ENCODE measurements at regions not wholly inside any gene's neighbourhood (a gene's known extent, or its start where the extent isn't known, plus 50 kb on each side); places are given as distances from the start of the nearest gene placed in this dataset.

GRCh38 chr1:195394567-195394966, 1213.7 kb downstream of the KCNT2 start:
- DNase-seq (ENCODE audit: low read depth) = no peak

DNA sequence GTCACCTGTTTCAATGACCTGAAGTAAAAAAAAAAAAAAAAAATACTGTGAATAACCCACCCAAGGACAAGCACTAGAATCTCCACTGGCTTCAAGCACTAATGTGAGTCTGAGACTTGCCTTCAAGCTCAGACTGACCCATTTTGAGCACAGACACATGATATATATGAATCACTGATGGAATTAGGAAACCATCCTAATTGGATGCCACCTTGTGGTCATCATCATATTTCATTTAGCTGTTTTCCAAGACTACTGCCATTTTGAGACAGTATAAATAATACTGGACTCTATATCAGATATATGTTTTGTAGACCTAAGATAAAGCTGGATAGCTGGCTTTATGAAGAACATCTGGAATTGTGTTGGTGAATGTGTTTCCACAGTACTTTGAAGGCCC, 1232.0 kb downstream of the KCNT2 start:
- no peak for DNase-seq (ENCODE audit: low read depth)

DNA sequence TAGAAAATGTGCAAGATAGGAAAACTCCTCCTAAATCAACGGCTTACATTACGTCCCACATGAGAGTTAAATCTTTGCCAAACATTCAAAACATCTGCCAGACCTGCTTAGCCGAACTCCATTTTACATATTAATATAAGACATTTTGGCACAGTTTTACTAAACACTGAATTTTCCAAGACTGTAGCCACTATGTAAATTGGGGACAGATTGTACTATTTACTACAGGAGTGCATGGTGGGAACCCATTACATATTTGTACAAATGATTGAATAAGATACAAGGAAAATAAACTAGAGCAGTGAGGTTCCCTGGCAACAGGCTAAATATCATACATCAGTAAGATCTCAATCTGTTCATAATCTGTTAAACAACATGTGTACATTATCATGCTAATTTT, 1234.4 kb downstream of the KCNT2 start:
- no peak for DNase-seq (ENCODE audit: low read depth)

DNA sequence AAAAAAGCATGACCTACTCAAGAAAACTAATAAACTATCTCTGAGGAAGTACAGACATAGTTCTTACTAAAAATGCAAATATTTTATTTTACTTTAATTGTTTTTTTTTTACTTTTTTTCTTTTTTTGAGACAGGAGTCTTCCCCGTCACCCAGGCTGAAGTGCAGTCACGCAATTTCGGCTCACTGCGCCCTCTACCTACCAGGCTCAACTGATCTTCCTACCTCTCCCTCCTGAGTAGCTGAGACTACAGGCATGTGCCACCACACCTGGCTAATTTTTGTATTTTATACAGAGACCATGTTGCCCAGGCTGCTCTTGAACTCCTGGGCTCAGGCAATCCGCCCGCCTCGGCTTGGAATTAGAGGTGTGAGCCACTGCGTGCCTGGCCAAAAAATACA, 1263.1 kb downstream of the KCNT2 start:
- DNase-seq (ENCODE audit: low read depth) = no peak

DNA sequence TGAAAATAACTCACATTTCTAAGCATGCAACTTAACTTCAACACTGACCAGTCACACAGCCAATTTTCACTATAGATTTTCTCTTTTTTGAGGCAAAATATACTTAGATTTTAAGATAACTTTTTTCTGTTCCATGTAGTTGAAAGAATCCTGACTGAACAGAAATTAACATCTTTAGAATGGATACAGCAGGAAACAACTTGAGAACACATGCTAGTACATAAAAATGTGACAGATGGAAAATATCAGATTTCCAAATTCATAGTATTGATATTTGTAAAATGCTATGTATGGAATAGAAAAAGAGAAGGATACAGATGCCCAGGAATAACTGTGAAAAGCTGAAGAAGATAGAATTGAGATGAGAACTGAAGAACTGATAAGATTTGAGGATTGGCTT, 1270.6 kb downstream of the KCNT2 start:
- DNase-seq (ENCODE audit: low read depth) = no peak

DNA sequence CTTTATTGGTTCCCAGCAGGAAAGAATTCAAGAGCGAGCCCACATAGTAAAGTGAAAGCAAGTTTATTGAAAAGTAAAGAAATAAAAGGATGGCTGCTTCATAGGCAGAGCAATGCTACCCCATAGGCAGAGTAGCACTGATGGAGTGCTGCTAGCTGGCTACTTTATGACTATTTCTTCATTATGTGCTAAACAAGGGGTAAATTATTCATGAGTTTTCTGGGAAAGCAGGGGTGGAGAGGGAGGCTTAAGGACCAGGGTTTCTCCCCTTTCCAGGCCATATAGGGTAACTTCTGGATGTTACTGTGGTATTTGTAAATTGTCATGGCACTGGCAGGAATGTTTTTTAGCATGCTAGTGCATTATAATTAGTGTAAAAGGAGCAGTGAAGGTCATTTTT, 1271.4 kb downstream of the KCNT2 start:
- no peak for DNase-seq (ENCODE audit: low read depth)

GRCh38 chr1:195335541-195335940, 1272.7 kb downstream of the KCNT2 start:
- no peak for DNase-seq (ENCODE audit: low read depth)

- DNase-seq (ENCODE audit: low read depth) = no peak
Measured at GRCh38 chr1:195332102-195332501, 1276.1 kb downstream of the KCNT2 start.

- no peak for DNase-seq (ENCODE audit: low read depth)
Measured at GRCh38 chr1:195328681-195329080, 1279.6 kb downstream of the KCNT2 start.

DNA sequence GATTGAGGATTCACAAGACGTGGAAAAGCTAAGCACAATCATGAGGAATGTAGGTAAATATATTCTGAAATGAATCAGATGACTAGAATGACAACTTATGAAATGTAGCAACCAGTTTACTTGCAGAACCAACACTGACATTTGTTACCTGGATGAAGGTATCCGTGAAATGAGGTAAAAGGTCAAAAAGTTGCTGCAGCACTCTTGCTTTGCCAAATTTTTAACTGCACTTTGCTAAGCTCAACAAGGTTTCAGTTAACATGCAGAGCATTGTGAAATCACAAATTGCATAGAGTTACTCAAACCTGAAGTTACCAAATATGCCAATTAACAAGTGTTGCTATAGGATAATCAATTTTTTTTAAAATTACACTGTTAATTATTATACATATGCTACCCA, 1280.1 kb downstream of the KCNT2 start:
- no peak for DNase-seq (ENCODE audit: low read depth)

DNA sequence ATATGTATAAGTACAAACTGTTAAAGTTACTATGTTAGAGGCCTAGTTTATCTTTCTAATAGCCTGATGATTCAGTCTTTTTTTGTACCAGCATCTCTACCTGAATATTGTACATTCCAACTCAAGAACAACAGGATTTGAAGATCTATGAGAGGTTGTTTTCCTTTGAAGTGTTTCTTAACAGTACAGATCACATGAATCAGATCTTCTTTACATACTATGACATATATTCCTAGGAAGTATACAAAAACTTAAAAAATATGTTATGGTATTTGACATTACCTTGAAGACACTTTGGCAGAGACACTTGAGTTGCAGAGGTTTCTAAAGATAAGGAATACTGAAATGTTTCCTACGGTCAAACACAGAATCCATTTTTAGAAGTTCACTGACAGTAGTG, 1280.9 kb downstream of the KCNT2 start:
- no peak for DNase-seq (ENCODE audit: low read depth)

GRCh38 chr1:195326325-195326724, 1281.9 kb downstream of the KCNT2 start:
- DNase-seq (ENCODE audit: low read depth) = no peak

GRCh38 chr1:195325181-195325580, 1283.1 kb downstream of the KCNT2 start:
- DNase-seq (ENCODE audit: low read depth) = no peak

- DNase-seq (ENCODE audit: low read depth) = no peak
Measured at GRCh38 chr1:195306281-195306680, 1302.0 kb downstream of the KCNT2 start.

DNA sequence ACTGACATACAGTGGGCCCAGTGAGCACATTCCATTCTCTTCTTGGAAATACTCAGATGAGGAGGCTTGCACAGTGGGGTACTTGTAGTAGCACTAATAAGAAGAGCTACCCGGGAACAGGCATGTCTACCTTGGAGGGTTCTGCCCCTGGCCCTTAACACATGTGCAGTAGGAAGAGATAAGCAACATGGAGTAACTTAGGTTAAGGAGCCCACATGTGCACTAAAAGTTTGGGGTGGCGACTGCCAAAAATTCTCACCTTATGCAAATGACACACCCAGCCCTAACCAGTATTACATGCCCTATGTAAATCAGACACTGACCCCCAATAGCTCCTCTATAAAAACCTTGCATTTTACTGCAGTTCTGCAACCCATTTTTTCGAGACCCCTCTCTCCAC, 1313.3 kb downstream of the KCNT2 start:
- DNase-seq (ENCODE audit: low read depth) = no peak

DNA sequence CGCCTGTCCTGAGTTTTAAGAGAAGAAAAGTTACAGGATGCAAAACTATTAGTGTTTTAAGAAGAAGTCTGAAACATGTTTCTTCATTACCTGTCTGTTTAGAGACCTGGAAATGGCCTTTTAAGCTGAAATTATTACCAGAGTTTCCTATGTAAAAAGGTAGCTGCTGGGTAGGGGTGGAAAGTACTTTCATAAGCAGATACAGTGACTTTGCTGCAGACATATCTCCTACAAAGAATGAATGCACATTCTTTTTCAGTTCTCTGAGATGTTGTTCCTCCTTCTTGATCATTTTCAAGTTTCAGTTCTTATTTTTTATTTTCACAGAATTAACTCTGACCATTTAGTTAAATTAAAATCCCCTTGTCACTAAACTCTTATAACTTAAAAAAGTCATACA, 1329.6 kb downstream of the KCNT2 start:
- no peak for DNase-seq (ENCODE audit: low read depth)

DNA sequence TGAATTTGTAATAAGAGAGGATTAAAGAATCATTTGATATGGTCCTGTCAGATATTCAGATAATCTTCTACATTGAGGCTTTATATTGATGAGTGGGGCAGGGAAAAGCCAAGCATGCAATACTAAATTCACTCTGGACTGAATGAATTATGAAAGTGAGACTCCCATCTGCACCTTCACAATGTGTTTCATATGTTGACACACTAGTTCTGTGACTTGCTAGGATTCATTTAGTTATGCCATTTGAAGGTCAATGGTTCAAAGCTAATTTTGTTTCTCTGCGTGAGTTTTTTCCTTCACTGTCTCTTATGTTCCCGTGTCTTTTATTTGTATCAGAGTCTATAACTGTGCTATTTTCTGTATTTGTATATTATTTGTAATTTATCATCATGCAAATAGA, 1332.5 kb downstream of the KCNT2 start:
- DNase-seq (ENCODE audit: low read depth) = no peak

GRCh38 chr1:195251900-195252299, 1356.3 kb downstream of the KCNT2 start:
- DNase-seq (ENCODE audit: low read depth) = no peak

DNA sequence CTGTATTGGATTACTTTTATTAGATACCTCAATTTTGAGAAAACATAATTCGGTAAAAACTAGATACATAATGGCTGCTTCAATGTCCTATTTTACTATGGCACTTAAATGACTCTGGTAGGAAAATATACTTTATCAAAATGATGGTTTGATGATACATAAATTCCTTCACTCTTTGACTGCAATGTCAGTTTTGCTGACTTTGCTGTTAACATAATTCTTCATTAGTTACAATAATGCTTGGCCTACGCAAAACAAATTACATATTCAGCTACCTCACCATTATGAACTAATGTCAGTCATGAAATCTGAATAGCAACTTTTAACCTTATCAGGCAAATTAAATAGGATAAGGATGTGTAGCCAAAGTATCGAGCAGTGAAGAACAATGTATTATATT, 1364.7 kb downstream of the KCNT2 start:
- no peak for DNase-seq (ENCODE audit: low read depth)

GRCh38 chr1:195241066-195241465, 1367.2 kb downstream of the KCNT2 start:
- no peak for DNase-seq (ENCODE audit: low read depth)

- no peak for DNase-seq (ENCODE audit: low read depth)
Measured at GRCh38 chr1:195238313-195238712, 1369.9 kb downstream of the KCNT2 start.

DNA sequence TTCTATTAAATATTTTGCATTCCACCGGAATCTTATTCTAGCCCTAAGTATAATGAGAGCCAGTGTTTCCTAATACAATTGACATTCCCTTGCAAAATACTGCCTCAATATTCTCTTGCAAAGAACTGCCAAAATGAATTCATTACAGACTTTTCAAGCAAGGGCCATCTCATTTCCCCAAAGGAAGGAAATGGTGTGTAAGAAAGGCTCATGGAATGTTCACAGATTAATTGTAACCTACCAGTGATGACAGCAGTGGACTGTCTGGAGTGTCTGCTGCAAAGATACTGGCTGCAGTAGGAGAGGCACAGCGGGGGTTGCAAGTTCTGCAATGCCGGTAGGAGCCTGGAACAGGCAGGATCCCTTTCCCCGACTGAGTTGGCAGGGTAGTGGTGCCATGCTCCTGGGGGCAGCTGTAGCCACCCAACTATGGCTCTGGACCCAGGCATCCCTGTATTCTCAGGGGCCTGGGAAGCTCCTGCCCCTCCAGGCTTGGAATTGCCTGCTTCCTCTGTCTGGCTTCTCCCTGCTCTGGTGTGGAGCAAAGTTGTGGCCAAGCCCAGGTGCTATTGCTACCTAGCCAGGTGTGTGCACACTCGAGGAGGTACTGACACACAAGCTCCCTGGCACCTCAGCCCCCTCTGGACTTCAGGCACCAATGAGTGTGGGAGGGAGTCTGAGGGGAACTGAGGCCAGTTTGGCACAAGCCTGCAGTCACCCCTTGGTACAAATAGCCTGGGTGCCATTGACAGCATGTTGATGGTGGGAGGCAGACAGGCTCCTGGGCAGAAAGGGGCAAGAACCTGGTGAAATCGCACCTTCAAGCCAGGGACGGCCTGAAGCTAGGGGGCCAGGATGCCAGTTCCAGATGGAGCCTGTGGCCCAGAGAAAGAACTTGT, 1371.0 kb downstream of the KCNT2 start:
- DNase-seq (ENCODE audit: low read depth) = no peak

DNA sequence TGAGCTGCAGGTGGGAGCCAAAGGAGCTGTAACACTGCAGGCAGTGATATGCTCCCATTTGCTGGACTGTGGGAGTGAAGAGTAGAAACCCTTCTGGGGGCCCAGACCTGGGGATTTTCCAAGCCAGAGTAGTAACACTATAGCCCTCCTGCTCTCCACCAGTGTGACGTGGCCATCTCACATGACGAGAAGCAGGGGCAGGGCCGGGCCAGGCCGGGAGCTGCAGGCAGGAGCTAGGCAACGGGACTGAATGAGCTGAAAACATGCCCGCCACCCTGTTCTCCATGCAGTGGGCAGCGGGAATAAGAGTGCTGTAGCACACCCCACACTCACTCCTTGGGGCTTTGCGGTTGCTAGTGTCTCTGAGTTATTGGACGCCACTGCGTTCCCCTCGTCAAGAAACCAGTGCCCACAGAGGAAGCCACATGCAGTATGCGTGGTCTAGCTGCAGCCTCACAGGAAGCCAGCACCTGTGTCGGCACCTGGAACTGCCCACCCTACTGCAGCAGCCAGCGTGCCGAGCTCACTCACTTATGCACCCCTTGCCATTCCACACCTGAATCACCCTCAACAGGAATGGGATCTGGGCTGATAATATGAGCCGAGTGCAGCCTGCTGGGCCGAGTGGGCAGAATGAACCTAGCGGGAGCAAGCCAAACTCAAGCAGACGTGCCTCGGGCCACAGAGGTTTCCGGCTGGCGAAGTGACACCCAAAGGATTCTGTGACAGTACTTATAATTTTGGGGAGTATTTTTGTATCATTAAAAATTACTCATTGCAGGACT, 1389.6 kb downstream of the KCNT2 start:
- no peak for DNase-seq (ENCODE audit: low read depth)

Data from T follicular helper cell (primary cell).